MCF 10A (cell line): ENCODE measurements at regions not wholly inside any gene's neighbourhood (a gene's known extent, or its start where the extent isn't known, plus 50 kb on each side); places are given as distances from the start of the nearest gene placed in this dataset.

Experiments
- BruUV-seq: library from RNA; stranded (reverse); fragments of 400-500 nt; replicated peaks from 2 replicates; lab custom pipeline; 2021; lab: Mats Ljungman, UMichigan
- CTCF ChIA-PET: fragments of 300-600 bp; sonication (Branson Sonifier 250); formaldehyde crosslinking; extraction: SDS; loops from one replicate; lab custom pipeline; 2021; ENCODE audit warnings: antibody characterized with exemption, inconsistent platforms; lab: Yijun Ruan, JAX
- POLR2A ChIA-PET: fragments of 300-600, 350-650 bp; sonication (Branson Sonifier 250); formaldehyde crosslinking; extraction: SDS; loops from one replicate; lab custom pipeline; 2020; ENCODE audit warnings: antibody characterized with exemption, inconsistent platforms; lab: Yijun Ruan, JAX
- DNase-seq: peaks from one replicate; pipeline ENCODE4 v3.0.0-alpha.2; 2018; ENCODE audit not compliant: unreplicated experiment
- H3K27ac Mint-ChIP-seq: one replicate; pipeline ENCODE4 v1.8.0; 2022; ENCODE audit warnings: mild to moderate bottlenecking, low read depth, mixed read lengths; ENCODE audit not compliant: unreplicated experiment
- H3K27me3 Mint-ChIP-seq: one replicate; pipeline ENCODE4 v1.8.0; 2022; ENCODE audit warnings: mixed read lengths; ENCODE audit not compliant: insufficient read depth, unreplicated experiment
- H3K36me3 Mint-ChIP-seq: one replicate; pipeline ENCODE4 v1.8.0; 2022; ENCODE audit warnings: mild to moderate bottlenecking, moderate library complexity, mixed read lengths; ENCODE audit not compliant: insufficient read depth, unreplicated experiment
- H3K4me1 Mint-ChIP-seq: one replicate; pipeline ENCODE4 v1.8.0; 2022; ENCODE audit warnings: mixed read lengths; ENCODE audit not compliant: insufficient read depth, unreplicated experiment
- H3K4me3 Mint-ChIP-seq: one replicate; pipeline ENCODE4 v1.8.0; 2022; ENCODE audit warnings: mild to moderate bottlenecking, moderate library complexity, mixed read lengths; ENCODE audit not compliant: unreplicated experiment
- H3K9me3 Mint-ChIP-seq: one replicate; pipeline ENCODE4 v1.8.0; 2022; ENCODE audit warnings: mixed read lengths; ENCODE audit not compliant: unreplicated experiment
- intact Hi-C: fragments of 100-400 bp; cut with micrococcal nuclease; formaldehyde crosslinking; loops from 2 replicates; pipeline ENCODE4 v1.14.1; 2022
- TF ChIP-seq, protein P1 (sequence below): fragments of 200-600 bp; IDR thresholded peaks from one replicate; pipeline ENCODE4 v1.8.0; 2022; ENCODE audit warnings: antibody characterized with exemption, mild to moderate bottlenecking; ENCODE audit not compliant: unreplicated experiment

DNA sequence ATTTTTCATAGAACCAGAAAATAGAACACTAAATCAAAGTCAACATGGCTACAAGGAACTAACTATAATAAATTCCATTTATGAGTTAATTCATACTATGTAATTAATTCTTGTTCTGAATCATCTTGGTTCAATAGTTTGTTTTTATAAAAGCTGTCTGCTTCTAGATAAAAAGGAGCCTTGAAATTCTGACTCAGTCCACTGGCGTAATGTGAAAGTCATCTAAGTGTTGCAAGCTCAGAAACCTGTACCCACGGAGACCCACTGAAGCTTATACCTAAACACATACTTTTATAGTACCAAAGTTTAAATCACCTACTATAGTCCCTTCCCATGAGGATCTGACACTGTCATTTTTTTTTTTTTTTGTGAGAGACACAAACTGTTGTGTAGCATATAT lies 489.4 kb downstream of the SEMA3D start:
- Mint-ChIP-seq H3K27me3 (no peaks in the 10 kb centered on the region), H3K36me3 (no peaks in the 10 kb centered on the region), H3K4me3 (no peak overlapping the region), H3K27ac (peak overlapping the region; percentile 46), H3K9me3 (no peaks in the 10 kb centered on the region), H3K4me1 (no peaks in the 10 kb centered on the region)
- no TSS peak for BruUV-seq
- DNase-seq, result peak; percentile 65
- TF ChIP-seq, protein P1, sequence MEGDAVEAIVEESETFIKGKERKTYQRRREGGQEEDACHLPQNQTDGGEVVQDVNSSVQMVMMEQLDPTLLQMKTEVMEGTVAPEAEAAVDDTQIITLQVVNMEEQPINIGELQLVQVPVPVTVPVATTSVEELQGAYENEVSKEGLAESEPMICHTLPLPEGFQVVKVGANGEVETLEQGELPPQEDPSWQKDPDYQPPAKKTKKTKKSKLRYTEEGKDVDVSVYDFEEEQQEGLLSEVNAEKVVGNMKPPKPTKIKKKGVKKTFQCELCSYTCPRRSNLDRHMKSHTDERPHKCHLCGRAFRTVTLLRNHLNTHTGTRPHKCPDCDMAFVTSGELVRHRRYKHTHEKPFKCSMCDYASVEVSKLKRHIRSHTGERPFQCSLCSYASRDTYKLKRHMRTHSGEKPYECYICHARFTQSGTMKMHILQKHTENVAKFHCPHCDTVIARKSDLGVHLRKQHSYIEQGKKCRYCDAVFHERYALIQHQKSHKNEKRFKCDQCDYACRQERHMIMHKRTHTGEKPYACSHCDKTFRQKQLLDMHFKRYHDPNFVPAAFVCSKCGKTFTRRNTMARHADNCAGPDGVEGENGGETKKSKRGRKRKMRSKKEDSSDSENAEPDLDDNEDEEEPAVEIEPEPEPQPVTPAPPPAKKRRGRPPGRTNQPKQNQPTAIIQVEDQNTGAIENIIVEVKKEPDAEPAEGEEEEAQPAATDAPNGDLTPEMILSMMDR, result no peak
- CTCF ChIA-PET, result interaction anchor here (0.6 to 1.0 kb wide), 4 partner anchors 12 to 1133 kb away, joined by 3 to 4 read pairs (median 3); no protein-coding TSS in a partner anchor
- POLR2A ChIA-PET, result interaction anchor here (1.0 kb wide), 1 partner anchor 21 kb away, joined by 5 read pairs; no protein-coding TSS in a partner anchor
- intact Hi-C loops, result no loop called here

DNA sequence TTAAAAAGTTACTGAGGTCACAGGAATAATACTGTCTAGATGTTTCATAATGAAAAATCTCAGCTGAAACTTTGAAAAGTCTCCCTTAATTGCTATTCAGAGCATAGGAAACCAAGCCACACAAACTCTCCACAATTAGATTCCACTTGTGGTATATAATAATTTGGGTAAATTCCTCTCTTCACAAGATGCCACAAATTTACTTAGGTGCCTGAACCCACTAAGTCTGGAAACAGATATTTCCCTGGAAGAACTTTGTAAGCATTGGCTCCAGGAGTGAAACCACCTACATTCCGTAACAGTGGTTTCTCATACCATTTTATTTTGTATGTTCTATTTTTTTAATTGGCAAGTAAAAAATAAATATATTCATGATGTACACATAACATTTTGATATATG lies 493.4 kb downstream of the SEMA3D start:
- Mint-ChIP-seq H3K27me3 (no peaks in the 10 kb centered on the region), H3K4me1 (no peaks in the 10 kb centered on the region), H3K9me3 (peaks cover 13% of the 10 kb centered on the region), H3K36me3 (no peaks in the 10 kb centered on the region), H3K4me3 (no peak overlapping the region), H3K27ac (no peak overlapping the region)
- TF ChIP-seq, protein P1, result no peak
- ChIA-PET CTCF (no interaction called here), POLR2A (no interaction called here)
- no TSS peak for BruUV-seq
- intact Hi-C loops, result no loop called here
- no peak for DNase-seq

DNA sequence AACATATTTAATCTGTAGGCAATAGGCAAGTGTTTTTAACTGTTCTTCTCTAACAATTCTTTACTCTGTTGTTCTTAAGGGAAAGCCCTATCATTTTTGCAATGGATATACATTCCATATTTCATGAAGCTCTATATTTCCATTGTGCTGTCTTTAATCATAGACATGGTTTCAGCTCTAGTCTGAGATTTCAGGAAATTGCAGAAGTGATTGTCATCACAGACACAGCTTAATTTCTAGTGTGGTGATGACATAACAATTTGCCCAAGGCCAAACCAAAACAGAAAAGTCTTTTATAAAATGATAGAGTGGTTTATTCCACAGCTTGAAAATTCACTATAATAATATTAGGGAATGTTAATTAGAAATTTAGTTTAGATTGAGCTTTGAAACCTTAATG lies 494.1 kb upstream of the SEMA3A start:
- TF ChIP-seq, protein P1, result no peak
- no TSS peak for BruUV-seq
- peak; percentile 37 for DNase-seq
- H3K4me1 Mint-ChIP-seq, result peaks cover 13% of the 10 kb centered on the region
- H3K27me3 Mint-ChIP-seq, result no peaks in the 10 kb centered on the region
- ChIA-PET POLR2A (interaction anchor here (0.7 kb wide), 1 partner anchor 23 kb away, joined by 3 read pairs; no protein-coding TSS in a partner anchor), CTCF (interaction anchor here (0.7 to 1.3 kb wide), 3 partner anchors 12 to 590 kb away, joined by 3 to 4 read pairs (median 3); no protein-coding TSS in a partner anchor)
- no peak overlapping the region for H3K4me3 Mint-ChIP-seq
- peaks cover 13% of the 10 kb centered on the region for H3K9me3 Mint-ChIP-seq
- no peaks in the 10 kb centered on the region for H3K36me3 Mint-ChIP-seq
- intact Hi-C loops, result no loop called here
- H3K27ac Mint-ChIP-seq, result no peak overlapping the region

DNA sequence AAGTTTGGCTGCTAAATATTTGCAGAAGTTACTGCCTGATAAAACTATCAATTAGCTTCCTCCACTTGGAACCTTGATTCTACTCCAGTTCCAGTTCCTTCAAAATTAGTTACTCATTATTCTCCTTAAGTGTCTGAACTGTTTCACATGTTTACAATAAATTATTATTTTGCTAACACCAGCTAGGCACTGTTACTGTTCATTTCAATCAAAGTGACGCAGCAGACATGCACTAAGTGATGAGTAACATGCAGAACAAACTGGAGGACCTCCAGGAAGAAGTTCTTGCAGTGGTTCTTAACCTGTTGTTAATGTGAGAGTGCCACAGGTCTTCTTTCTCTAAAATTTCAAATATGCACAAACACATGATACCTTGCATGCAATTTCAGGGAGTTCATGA lies 491.8 kb upstream of the SEMA3A start:
- TF ChIP-seq, protein P1, result no peak
- H3K36me3 Mint-ChIP-seq, result no peaks in the 10 kb centered on the region
- intact Hi-C loops, result no loop called here
- DNase-seq, result peak; percentile 35
- CTCF ChIA-PET, result no interaction called here
- H3K4me1 Mint-ChIP-seq, result peaks cover 13% of the 10 kb centered on the region
- POLR2A ChIA-PET, result no interaction called here
- no peak overlapping the region for H3K4me3 Mint-ChIP-seq
- BruUV-seq, result no TSS peak
- H3K27ac Mint-ChIP-seq, result peak overlapping the region; percentile 44
- no peaks in the 10 kb centered on the region for H3K27me3 Mint-ChIP-seq
- H3K9me3 Mint-ChIP-seq, result peaks cover 13% of the 10 kb centered on the region
